ENCODE measurements at regions not wholly inside any gene's neighbourhood (a gene's known extent, or its start where the extent isn't known, plus 50 kb on each side); places are given as distances from the start of the nearest gene placed in this dataset.
"Not testable (repeated sequence)": the region's sequence is repeated elsewhere in the genome, so short reads cannot be mapped to it uniquely, and the experiment has no call there.

- no peak for TF ChIP-seq CTCF (IDR thresholded peaks at IDR 0.05)
- Histone ChIP-seq H3K36me3 (no peaks in the 10 kb centered on the region), H3K27me3 (ENCODE audit: low read depth) (no peaks in the 10 kb centered on the region), H3K4me1 (no peaks in the 10 kb centered on the region), H3K9me3 (no peaks in the 10 kb centered on the region), H3K27ac (no peak overlapping the region), H3K4me3 (no peak overlapping the region)
- no peak for DNase-seq
- no peak for ATAC-seq
- intact Hi-C loops (cut with DNase I) = no loop called here
Observed at GRCh38 chr6:97757575-97757974, 474.6 kb upstream of the MMS22L start.

GRCh38 chr6:97765461-97765860 is 482.4 kb upstream of the MMS22L start:
- no peaks in the 10 kb centered on the region for H3K4me1 ChIP-seq
- DNase-seq (no peak), ATAC-seq (no peak)
- intact Hi-C loops (cut with DNase I) = no loop called here
- no peak overlapping the region for H3K4me3 ChIP-seq
- no peaks in the 10 kb centered on the region for H3K27me3 ChIP-seq (ENCODE audit: low read depth)
- no peak for TF ChIP-seq CTCF (IDR thresholded peaks at IDR 0.05)
- no peaks in the 10 kb centered on the region for H3K36me3 ChIP-seq
- no peak overlapping the region for H3K27ac ChIP-seq
- no peaks in the 10 kb centered on the region for H3K9me3 ChIP-seq

- H3K9me3 ChIP-seq = no peaks in the 10 kb centered on the region
- no peaks in the 10 kb centered on the region for H3K36me3 ChIP-seq
- no peaks in the 10 kb centered on the region for H3K4me1 ChIP-seq
- ATAC-seq (no peak), DNase-seq (no peak)
- intact Hi-C loops (cut with DNase I) = no loop called here
- no peak for TF ChIP-seq CTCF (IDR thresholded peaks at IDR 0.05)
- H3K27ac ChIP-seq = no peak overlapping the region
- no peak overlapping the region for H3K4me3 ChIP-seq
- H3K27me3 ChIP-seq (ENCODE audit: low read depth) = no peaks in the 10 kb centered on the region
Observed at GRCh38 chr6:97771372-97771771, 488.4 kb upstream of the MMS22L start.

- no peak for ATAC-seq
- intact Hi-C loops (cut with DNase I) = no loop called here
- no peak for TF ChIP-seq CTCF (IDR thresholded peaks at IDR 0.05)
Observed at GRCh38 chr6:97775012-97775411, 492.0 kb upstream of the MMS22L start.

GRCh38 chr6:97778290-97779038 is 495.4 kb upstream of the MMS22L start:
- Histone ChIP-seq H3K9me3 (no peaks in the 10 kb centered on the region), H3K4me3 (no peak overlapping the region), H3K27me3 (ENCODE audit: low read depth) (no peaks in the 10 kb centered on the region), H3K36me3 (no peaks in the 10 kb centered on the region), H3K27ac (no peak overlapping the region), H3K4me1 (no peaks in the 10 kb centered on the region)
- DNase-seq (no peak), ATAC-seq (no peak)
- no peak for TF ChIP-seq CTCF (IDR thresholded peaks at IDR 0.05)
- intact Hi-C loops (cut with DNase I) = no loop called here

More at GRCh38 chr6:97775012-97775411, 492.0 kb upstream of the MMS22L start:
- DNase-seq = no peak
- Histone ChIP-seq H3K9me3 (no peaks in the 10 kb centered on the region), H3K27ac (no peak overlapping the region), H3K4me3 (no peak overlapping the region), H3K36me3 (no peaks in the 10 kb centered on the region), H3K27me3 (ENCODE audit: low read depth) (no peaks in the 10 kb centered on the region), H3K4me1 (no peaks in the 10 kb centered on the region)

GRCh38 chr6:97779039-97779766 is 496.2 kb upstream of the MMS22L start:
- H3K36me3 ChIP-seq; H3K9me3 ChIP-seq; intact Hi-C loops (cut with DNase I); H3K4me1 ChIP-seq; ATAC-seq; DNase-seq; H3K27ac ChIP-seq; H3K4me3 ChIP-seq; H3K27me3 ChIP-seq (ENCODE audit: low read depth): not testable (repeated sequence)
